ENCODE measurements at regions not wholly inside any gene's neighbourhood (a gene's known extent, or its start where the extent isn't known, plus 50 kb on each side); places are given as distances from the start of the nearest gene placed in this dataset.
A peak's percentile ranks its signal among the peaks of the same experiment; 100 is the strongest.

- DNase-seq (ENCODE audit: low read depth) = no peak
These were observed 437.6 kb upstream of the ZMIZ1 start for GRCh38 chr10:78630944-78631838.

GRCh38 chr10:78634389-78634815 is 434.4 kb upstream of the ZMIZ1 start:
- DNase-seq (ENCODE audit: low read depth) = peak; percentile 17

GRCh38 chr10:78634835-78635234 is 433.9 kb upstream of the ZMIZ1 start:
- DNase-seq (ENCODE audit: low read depth) = no peak

- DNase-seq (ENCODE audit: low read depth) = no peak
These were observed 429.1 kb upstream of the ZMIZ1 start for GRCh38 chr10:78639629-78640028.

- no peak for DNase-seq (ENCODE audit: low read depth)
These were observed 427.8 kb upstream of the ZMIZ1 start for GRCh38 chr10:78640796-78641636.

GRCh38 chr10:78641693-78642092 is 427.1 kb upstream of the ZMIZ1 start:
- no peak for DNase-seq (ENCODE audit: low read depth)

GRCh38 chr10:78642269-78642816 is 426.4 kb upstream of the ZMIZ1 start:
- DNase-seq (ENCODE audit: low read depth) = no peak

- no peak for DNase-seq (ENCODE audit: low read depth)
These were observed 425.3 kb upstream of the ZMIZ1 start for GRCh38 chr10:78643513-78643912.

- no peak for DNase-seq (ENCODE audit: low read depth)
These were observed 424.2 kb upstream of the ZMIZ1 start for GRCh38 chr10:78644550-78644949.

GRCh38 chr10:78645169-78645686 is 423.5 kb upstream of the ZMIZ1 start:
- DNase-seq (ENCODE audit: low read depth) = no peak

GRCh38 chr10:78645975-78646374 is 422.8 kb upstream of the ZMIZ1 start:
- no peak for DNase-seq (ENCODE audit: low read depth)

- DNase-seq (ENCODE audit: low read depth) = no peak
These were observed 420.4 kb upstream of the ZMIZ1 start for GRCh38 chr10:78648256-78648860.

GRCh38 chr10:78649429-78649828 is 419.3 kb upstream of the ZMIZ1 start:
- DNase-seq (ENCODE audit: low read depth) = no peak

GRCh38 chr10:78650122-78650521 is 418.6 kb upstream of the ZMIZ1 start:
- no peak for DNase-seq (ENCODE audit: low read depth)

GRCh38 chr10:78651287-78651686 is 417.5 kb upstream of the ZMIZ1 start:
- no peak for DNase-seq (ENCODE audit: low read depth)

GRCh38 chr10:78653555-78653954 is 415.2 kb upstream of the ZMIZ1 start:
- DNase-seq (ENCODE audit: low read depth) = no peak

- no peak for DNase-seq (ENCODE audit: low read depth)
These were observed 414.6 kb upstream of the ZMIZ1 start for GRCh38 chr10:78654047-78654590.

- no peak for DNase-seq (ENCODE audit: low read depth)
These were observed 412.8 kb upstream of the ZMIZ1 start for GRCh38 chr10:78655979-78656378.

GRCh38 chr10:78656417-78657162 is 412.2 kb upstream of the ZMIZ1 start:
- DNase-seq (ENCODE audit: low read depth) = no peak

GRCh38 chr10:78657163-78657861 is 411.5 kb upstream of the ZMIZ1 start:
- DNase-seq (ENCODE audit: low read depth) = peak; percentile 47
